HG03159 (cell line): ENCODE measurements at regions not wholly inside any gene's neighbourhood (a gene's known extent, or its start where the extent isn't known, plus 50 kb on each side); places are given as distances from the start of the nearest gene placed in this dataset.

ENCODE experiments used
- ATAC-seq: cut with Tn5 transposase; IDR thresholded peaks from one replicate; pipeline ENCODE4 v1.9.1; 2021; ENCODE audit warnings: mild to moderate bottlenecking, moderate library complexity; ENCODE audit not compliant: unreplicated experiment

DNA sequence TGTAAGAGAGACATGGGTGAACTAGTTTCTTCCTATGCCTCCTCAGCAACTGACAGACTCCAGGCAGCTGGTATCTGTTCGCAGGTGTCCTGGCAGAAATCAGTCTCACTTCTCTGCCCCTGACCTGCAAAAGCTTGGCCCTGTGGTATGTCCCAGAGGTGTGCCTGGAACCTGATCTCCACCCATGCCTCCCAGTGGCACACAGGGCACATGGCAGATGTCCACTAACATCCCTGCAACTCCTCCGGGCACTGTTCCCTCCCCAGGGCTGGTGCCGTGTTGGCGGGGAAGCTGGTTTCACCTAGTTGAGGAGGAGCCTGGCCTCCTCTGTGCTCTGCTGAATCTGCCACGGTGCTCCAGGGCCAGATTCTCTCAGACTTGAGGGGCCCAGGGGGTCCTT is 123.3 kb upstream of the GGTLC1 start:
- ATAC-seq: no peak

DNA sequence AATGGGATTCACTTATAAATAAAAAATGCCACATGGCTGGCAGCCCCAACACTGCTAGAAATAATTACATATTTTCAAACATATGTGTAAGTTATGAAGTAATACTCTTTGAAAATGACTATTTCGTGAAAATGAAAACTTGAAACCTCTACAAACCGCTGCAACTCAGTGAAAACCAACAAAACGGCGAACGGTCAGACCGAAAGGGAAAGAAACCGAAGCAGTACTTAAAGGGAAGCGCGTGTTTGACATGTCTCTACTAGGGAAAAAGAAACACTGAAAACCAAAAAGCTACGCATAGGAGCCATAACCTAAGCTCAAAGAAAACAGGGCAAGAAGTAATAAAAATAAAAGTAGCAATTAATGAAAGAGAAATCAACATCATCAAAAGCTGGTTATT is 121.0 kb upstream of the GGTLC1 start:
- ATAC-seq: no peak

DNA sequence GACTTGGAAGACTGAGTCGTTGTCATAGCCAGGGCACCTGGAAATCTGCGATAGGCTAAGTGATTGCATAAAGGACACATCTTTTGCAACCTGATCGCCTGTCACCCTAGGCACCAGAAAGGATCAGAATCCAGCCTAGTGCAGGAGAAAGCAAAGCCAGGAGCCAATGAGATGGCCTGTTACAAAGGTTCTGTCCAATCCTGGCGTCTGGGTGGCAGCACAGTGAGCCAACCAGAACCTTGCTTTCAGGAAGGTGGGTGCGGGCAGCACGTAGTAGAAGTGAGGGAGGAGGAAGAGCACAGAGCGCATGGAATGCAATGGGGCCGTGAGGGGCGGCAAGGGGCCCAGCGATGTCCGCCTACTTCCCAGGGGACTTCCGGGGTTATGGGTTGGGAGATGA is 120.4 kb upstream of the GGTLC1 start:
- ATAC-seq: no peak

DNA sequence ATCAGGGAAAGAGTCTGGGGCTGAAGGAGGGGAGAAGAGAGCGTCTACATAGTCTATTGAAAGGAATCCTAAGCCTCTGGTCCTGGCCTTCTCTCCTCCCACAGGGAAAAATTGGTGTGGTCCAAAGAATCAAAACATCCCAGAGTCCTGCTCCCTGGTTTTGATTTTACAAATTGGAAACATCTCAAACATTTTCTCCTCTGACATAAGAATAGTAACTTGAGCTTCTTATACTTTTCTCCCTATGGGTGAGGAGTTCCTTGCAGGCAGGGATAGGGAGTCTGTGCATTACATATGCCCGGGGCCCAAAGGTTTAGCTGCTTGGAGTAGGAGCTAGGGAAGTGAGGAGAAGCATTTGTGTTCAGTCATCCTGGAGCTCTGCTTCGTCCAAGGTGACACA is 120.0 kb upstream of the GGTLC1 start:
- ATAC-seq: no peak

DNA sequence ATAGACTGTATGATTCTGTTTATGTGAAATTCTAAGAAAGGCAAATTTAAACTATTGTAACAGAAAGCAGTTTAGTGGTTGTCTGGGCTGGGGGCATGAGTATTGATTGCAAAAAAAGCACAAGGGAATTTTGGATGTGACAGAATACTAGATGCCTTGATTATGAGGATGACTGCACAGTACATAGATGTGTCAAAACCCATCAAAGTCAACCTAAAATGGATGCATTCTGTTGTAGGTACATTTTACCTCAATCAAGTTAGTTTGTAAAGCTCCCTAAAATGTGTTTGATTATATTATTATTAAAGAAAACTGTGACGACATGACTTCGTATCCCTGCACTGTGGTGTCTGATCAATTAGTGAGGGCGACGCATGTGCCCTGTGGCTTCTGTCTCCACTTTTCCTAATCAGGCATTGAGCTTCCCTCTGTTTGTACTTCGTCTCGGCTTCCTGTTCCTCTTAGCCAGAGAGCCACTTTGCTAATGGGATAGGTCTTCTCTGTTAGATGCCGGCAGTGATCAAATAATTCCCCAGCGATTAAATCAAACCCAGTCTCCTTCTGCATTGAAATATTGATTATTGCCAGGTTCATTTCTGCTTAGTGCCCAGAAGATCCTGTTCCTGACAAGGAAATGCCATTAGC is 118.3 kb upstream of the GGTLC1 start:
- no peak for ATAC-seq

DNA sequence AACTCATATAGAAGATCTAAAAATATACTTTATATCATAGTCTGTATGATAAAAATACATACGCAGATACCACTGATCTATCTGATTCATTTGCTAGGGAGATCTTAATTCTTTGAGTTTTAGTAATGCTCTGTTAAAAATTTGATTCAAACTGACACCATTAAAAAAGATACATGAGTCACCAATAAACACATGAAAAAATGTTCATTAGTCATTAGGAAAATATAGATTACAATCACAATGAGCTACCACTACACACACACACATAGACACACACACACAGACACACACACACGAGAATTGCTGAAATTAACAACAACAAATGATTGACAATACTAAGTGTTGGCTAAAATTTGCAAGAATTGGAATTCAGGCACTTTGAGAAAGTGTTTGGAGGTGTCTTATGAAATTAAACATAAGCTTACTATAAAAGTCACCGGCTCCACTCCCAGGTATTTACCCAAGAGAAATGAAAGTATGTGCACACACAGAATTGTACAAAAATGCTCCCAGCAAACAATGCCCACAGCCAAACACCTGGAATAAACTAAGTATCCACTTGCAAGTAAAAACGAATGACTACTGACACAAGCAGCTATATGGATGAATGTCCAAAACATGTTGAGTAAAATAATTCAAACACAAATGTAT is 117.7 kb upstream of the GGTLC1 start:
- ATAC-seq: no peak

DNA sequence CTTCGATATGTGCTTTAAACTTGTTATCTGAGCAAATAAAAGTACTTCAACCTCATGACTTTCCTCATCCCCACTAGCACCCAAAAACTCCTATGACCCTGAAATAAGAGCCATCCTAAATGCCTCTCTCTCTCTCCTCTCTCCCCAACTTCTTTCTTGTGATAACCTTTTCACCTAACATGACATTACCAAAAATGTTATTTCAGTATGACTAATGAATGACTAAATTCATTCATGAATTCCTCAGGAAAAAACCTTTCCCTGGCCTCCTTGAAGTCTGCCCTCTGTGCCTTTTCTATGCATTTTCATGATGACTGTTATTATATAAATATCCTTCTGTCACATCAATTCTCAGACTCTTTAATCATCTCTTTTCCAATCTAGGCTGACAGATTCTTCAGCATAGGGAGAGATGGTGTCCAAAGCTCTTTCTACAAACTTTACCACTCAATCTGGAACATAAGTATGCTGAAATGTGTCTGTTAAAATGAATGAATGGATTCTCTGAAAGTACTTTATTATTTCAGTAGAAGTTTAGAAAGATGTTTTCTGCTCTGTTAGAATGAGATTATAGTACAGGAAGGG is 114.3 kb upstream of the GGTLC1 start:
- no peak for ATAC-seq

DNA sequence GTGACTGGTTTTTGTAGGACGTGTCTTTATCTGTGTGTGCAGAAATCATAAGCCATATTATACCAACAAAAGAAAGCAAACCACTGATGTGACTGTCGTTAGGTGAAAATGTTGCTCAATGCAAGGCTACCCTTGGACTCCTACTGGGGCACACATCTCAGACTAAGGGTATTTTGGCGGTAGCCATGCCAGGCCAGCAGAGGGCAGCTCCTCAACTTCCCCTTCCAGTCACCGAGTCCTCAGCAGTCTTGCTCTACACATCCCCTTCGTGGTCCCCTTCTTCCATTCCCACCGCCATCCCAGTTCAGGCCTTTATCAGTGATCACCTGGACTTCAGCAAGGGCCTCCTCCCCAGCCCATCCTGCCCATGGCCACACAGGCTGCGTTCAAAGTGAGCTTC is 113.7 kb upstream of the GGTLC1 start:
- no peak for ATAC-seq

DNA sequence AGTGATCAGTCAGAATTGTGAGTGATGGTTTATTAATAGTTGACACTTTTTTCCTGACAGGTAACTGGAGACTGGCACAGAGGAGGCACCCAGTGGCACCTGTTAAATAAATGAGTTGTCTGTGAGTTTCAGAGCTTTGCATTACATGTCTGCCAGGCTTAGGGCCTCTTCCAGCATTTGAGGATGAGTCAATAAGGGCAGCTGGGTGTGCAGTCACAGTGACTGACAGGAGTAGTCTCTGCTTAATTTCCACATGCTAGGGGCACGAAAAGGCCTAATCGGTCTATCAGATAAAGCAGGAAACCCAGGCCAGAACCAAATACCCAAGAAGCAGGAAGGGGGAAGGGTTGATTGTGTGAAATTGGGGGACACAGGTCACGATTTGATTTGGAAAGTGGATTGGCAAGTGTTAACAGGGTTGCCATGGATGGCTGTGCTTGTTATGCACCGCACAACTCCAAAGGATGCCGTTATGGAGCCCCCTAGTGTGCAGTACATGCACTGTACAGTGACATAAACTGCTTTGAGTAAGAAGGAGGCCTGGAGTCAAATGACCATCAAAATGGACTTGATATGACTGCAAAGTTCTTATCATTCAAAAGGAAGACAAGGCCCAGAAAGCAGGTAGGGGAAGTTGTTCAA is 111.9 kb upstream of the GGTLC1 start:
- peak; percentile 82 for ATAC-seq

DNA sequence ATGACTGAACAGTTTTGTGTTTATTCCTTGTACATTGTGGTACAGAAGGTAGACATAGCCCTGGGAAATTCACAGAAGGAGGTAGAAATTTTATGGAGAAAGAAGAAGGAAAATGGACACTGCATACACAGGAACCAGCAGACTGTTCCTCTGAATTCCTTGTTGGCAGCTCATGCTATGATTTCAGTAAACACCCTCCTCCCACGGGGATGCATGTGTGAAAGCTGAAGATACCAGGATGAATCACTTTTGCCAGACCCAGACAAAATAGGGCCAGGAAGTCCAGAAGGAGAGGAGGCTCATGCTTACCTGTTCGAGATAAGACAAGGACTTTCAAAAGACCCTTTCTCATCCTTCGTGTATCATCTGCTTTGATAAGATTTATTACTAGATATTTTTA is 110.3 kb upstream of the GGTLC1 start:
- no peak for ATAC-seq

DNA sequence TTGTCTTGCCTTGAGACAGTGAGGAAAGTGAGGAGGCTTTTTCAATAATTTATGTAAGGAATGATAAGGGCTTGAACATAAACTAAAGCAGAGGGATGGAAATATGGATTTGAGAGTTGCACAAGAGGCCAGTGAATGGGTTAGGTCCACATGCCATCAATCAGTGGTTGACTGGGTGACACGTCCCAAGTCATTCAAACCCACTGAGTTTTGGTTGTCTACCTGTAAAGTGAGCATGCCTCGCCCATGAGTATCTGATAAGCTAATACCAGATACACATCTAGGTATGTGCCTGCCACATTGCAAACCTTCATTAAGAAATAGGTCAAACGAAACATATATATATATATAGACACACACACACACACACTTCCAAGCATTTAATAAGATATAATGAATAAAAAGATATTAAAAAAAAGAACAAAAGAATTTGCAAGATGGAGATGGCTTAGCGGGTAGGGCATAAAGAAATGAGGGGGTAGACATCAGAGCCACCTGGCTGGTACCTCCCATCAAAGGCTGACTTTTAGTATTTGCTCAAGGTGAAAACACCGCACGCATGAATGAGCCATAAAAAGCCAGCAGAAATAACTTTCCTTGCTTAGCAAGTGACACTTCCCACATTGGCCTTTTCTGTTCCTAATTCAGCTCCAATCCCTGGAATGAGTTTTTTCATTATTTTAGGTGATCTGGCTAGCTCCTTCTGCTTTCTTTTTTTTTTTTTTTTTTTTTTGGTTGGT is 109.1 kb upstream of the GGTLC1 start:
- no peak for ATAC-seq

DNA sequence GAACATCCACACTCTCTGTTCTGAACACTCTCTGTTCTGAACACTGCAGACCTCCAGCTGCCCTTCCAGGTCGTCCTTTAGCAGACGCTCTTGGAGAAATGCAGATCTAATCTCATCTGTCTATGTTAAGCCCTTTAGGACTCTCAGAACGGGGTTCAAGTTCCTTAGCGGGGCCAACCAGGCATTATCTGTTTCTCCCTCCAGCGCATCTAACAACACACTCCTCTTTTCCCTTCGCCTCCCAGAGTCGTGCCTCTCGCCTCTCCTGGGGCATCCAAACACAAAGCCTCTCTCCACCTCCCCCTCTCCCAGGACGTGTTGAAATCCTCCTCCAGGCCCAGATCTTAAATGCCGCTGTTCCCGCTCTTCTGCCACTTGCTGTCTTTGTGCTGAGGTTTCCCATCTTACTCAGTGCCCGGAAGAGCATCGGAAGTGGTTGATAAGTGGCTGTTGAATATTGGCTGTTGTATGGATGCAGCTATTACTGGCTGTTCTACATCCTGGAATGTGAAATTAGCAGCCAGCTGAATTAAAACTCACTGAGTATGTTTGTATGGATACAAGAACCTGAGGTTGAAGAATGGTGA is 108.4 kb upstream of the GGTLC1 start:
- no peak for ATAC-seq

DNA sequence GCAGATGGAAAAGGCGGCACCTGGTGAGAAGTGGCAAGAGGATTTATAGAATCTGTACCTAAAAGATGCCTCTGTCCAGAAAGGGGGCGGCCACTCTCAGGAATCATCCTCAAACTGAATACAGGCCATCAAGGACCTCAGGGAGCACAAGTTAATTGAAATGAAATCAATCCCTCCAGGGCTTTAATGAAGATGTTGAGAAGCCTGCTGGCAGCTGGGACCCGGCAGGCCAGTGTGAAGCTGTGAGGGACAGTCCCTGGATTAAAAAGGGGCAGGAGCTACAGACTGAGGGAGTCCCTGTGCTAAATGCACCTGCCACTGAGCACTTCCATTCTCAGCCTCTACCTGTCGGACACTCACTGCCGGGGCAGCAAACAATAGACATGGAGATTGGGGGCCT is 107.7 kb upstream of the GGTLC1 start:
- no peak for ATAC-seq

DNA sequence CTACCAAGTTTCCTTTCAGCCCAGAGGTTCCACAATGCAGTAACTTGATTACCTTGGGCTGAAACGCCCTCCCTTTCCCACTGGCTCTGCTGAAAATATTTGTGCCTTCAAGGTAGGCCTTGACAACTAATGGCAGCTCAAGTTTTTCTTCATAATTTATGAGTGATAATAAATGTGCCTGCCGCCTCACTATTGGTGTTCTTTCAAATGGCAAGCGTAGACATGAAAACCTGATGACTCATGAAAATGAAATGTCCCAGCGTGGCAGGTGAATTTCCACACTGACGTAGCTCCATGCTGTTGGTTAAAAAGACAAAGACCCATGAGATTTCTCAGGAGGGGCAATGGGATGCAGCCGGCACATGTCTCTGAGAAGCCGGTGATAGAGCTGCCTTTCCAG is 107.2 kb upstream of the GGTLC1 start:
- no peak for ATAC-seq

DNA sequence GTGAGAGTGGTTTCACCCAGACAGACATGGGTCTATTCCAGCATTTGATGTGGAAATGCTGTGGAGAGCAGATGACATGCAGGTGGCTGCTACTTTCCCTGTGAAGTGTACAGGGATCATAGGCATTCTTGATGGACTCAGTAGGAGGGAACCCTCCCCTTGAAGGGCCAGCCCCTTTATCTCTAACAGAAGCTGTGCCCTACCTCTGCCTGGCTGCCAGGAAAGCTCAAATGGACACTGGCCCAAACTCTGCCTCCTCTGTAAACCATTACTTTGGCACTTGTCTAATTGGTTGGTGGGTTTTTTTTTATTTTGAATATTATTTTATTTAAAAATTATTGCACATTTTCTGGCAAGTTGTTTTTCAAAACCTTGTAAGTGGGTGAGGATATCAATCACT is 106.7 kb upstream of the GGTLC1 start:
- no peak for ATAC-seq

DNA sequence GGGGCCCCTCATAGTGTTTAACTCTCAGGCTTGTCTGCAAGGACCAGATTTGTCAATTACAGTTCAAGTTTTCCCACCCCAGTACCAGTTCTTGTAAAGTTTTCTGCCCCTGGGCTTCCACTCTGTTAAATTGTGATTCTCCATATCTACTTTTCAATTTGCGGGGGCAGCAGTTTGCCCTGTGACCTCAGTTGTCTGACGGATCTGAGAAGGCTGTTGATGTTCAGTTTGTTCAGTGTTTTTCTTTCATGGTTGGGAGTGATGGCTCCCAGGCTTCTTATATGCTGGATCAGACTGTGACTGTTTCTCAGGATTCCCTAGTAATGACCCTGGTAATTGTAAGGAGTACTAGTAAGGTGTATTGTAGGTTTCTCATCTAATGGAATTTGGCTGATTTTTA is 101.0 kb upstream of the GGTLC1 start:
- ATAC-seq: no peak

DNA sequence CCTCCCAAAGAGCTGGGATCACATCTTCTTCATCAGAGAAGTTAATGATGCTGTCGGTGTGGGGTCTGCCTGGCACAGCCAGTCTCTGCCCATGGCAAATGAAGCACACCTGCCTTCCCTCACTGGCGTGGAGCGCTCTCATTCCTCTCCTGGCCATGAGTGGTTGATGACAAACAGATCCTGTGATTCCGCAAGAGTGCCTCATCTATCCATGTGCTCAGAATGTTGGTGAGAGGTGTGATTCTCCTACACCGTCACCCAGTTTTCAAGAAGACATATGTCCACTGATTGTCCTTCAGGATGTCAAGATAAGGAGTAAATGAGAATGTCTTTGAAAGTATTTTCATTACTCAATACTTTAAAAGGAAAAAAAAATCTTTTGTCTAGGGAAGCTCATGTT is 97.5 kb upstream of the GGTLC1 start:
- ATAC-seq: no peak

DNA sequence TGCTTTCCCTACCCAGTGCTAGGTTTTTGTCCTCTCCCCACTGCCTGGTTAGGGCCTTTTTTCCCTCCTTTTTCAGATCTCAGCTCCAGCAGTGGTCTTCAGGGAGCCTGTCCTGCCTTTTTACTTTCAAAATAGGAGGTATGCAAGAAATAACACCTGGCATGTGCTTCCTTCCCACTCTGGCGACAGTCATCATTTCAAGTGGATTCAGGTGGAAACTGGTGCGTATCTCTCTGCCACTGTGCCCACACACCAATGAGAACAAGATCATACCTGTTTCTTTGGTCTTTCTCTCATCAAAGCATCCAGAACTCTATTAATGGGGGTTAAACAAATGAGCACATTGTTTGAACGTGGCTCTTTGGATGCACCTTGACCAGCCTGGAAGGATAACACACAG is 95.7 kb upstream of the GGTLC1 start:
- no peak for ATAC-seq

DNA sequence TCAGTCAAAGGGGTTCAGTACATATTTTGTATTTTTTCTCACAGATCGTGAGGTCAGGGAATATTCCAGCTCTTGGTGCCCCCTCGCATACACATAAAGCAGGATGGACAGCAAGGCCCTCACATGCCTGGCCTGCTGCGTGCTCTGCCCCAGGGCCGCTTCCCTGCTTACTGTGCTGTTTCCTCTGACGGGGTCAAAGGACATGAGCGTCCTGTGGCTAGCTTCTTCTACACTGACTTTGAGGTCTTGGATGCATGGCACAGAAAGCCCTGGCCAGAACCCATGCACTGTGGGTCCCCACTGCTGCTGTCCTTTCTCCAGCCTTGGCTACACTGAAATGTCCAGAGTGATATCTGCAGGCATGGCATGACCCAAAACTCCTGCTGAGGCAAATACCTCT is 92.5 kb upstream of the GGTLC1 start:
- ATAC-seq: no peak

DNA sequence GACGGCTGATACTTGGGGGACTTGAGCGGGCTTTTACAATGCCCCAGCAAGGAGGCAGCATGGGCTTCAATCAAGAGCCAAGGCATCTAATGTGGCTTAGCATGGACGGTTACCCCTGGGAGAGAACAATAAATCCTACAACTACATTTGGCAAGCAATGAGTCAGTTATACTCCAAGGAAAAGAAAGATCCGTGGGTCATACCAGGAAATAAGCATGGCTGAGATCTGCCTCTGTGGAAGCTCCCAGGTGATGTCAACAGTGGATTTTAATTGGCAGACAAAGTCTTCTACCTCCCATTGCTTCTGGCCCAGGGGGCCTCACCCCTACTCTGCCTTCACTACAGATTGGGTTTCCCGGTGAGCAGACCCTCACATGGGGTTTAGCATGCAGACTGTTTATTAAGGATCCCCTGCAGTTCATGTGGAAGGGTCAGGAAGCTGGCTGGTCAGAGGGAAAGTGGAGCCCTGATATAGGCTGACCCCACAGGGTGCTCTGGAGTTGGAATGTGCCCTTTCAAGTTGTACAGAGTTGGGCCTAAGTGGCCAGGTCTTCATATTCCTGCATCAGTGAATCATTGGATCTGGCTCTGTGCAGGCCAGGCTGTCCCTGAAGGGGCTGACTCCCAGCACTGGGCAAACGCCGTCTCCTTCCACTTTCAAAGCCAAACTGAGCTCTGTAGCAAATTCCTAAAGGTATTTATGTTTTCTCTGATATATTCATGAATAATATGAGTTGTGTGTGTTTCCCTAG is 91.3 kb upstream of the GGTLC1 start:
- no peak for ATAC-seq
